H1 (cell line): ENCODE measurements at regions not wholly inside any gene's neighbourhood (a gene's known extent, or its start where the extent isn't known, plus 50 kb on each side); places are given as distances from the start of the nearest gene placed in this dataset.

Source experiments
- CTCF ChIA-PET: fragments of 300-600 bp; sonication (Branson Sonifier 250); formaldehyde crosslinking; loops from one replicate; lab custom pipeline; 2021; ENCODE audit not compliant: partially characterized antibody; lab: Charles Lee
- POLR2A ChIA-PET: fragments of 300-600 bp; sonication (Branson Sonifier 250); formaldehyde crosslinking; loops from one replicate; lab custom pipeline; 2021; ENCODE audit warnings: inconsistent platforms; ENCODE audit not compliant: partially characterized antibody; lab: Charles Lee
- DNase-seq, 2 experiments: peaks; one replicate each; pipeline versions ENCODE4 v3.0.0 to v3.0.0-alpha.2; 2010 to 2022; ENCODE audit warnings: low spot score in 2 of 2, low read depth in 1 of 2, mixed read lengths in 1 of 2
- FAIRE-seq: peaks from 2 replicates; lab custom pipeline; 2011; peaks lifted over from hg19 to GRCh38; lab: Jason Lieb, UNC
- H2AFZ ChIP-seq: 2 replicates; pipeline ENCODE4 v1.8.1; 2012; ENCODE audit warnings: low read length, inconsistent platforms
- H2AK5ac ChIP-seq: 2 replicates; pipeline ENCODE4 v1.6.1; 2013; ENCODE audit warnings: low read depth, low read length
- H2BK120ac ChIP-seq: replicated peaks from 2 replicates; pipeline ENCODE3; 2013; ENCODE audit warnings: low read depth, low read length, inconsistent platforms
- H2BK12ac ChIP-seq: 2 replicates; pipeline ENCODE4 v1.6.1; 2013; ENCODE audit warnings: low read depth, low read length
- H2BK15ac ChIP-seq: 2 replicates; pipeline ENCODE4 v1.6.1; 2013; ENCODE audit warnings: low read length
- H2BK20ac ChIP-seq: 2 replicates; pipeline ENCODE4 v1.6.1; 2013; ENCODE audit warnings: low read length
- H2BK5ac ChIP-seq: 2 replicates; pipeline ENCODE4 v1.6.1; 2013; ENCODE audit warnings: low read depth, low read length
- H3K14ac ChIP-seq: 2 replicates; pipeline ENCODE4 v1.6.1; 2013; ENCODE audit warnings: inconsistent platforms; ENCODE audit not compliant: insufficient read length
- H3K18ac ChIP-seq: 2 replicates; pipeline ENCODE4 v1.6.1; 2013; ENCODE audit warnings: low read length; ENCODE audit errors: extremely low read depth
- H3K23ac ChIP-seq: 2 replicates; pipeline ENCODE4 v1.6.1; 2013; ENCODE audit warnings: inconsistent platforms; ENCODE audit not compliant: insufficient read length
- H3K23me2 ChIP-seq: 2 replicates; pipeline ENCODE4 v1.6.1; 2013; ENCODE audit warnings: low read depth, low read length
- H3K27ac ChIP-seq: 2 replicates; pipeline ENCODE4 v1.6.1; 2011; ENCODE audit warnings: low read depth, low read length, inconsistent platforms
- H3K27me3 ChIP-seq, 4 experiments: replicated peaks in 1 of 4; 1 replicate in 1 of 4; 2 replicates in 3 of 4; pipeline versions ENCODE4 v1.6.1 to v1.8.1; 2011 to 2013; ENCODE audit warnings: low read length in 3 of 4, mild to moderate bottlenecking in 3 of 4, inconsistent platforms in 2 of 4, mixed read lengths in 2 of 4, moderate library complexity in 1 of 4; ENCODE audit not compliant: control insufficient read depth in 3 of 4, insufficient read depth in 3 of 4; ENCODE audit errors: extremely low read depth in 1 of 4
- H3K36me3 ChIP-seq, 4 experiments: 2 replicates each; pipeline versions ENCODE4 v1.6.1 to v1.8.1; 2011 to 2013; ENCODE audit warnings: mild to moderate bottlenecking in 4 of 4, low read length in 3 of 4, moderate library complexity in 2 of 4, control low read depth in 1 of 4, inconsistent platforms in 1 of 4; ENCODE audit not compliant: insufficient read depth in 4 of 4, control insufficient read depth in 2 of 4
- H3K4ac ChIP-seq: replicated peaks from 2 replicates; pipeline ENCODE3; 2013; ENCODE audit warnings: low read length, low read depth, mixed read lengths, inconsistent platforms; ENCODE audit not compliant: insufficient read length
- H3K4me1 ChIP-seq, 4 experiments: replicated peaks in 1 of 4; 1 replicate in 1 of 4; 2 replicates in 3 of 4; pipeline versions ENCODE4 v1.6.1 to v1.8.1; 2011 to 2013; ENCODE audit warnings: low read length in 3 of 4, inconsistent platforms in 2 of 4, mixed read lengths in 1 of 4; ENCODE audit not compliant: insufficient read depth in 4 of 4, control insufficient read depth in 3 of 4
- H3K4me2 ChIP-seq, 2 experiments: 2 replicates each; pipeline versions ENCODE4 v1.6.1 to v1.8.1; 2011 to 2013; ENCODE audit warnings: low read depth in 2 of 2, low read length in 2 of 2, control low read depth in 1 of 2, inconsistent platforms in 1 of 2, mild to moderate bottlenecking in 1 of 2; ENCODE audit not compliant: insufficient read depth in 1 of 2
- H3K4me3 ChIP-seq, 4 experiments: fragments of 200-600, 300-600 bp in 1 of 4; sonication (generic), shearing (Covaris generic), sonication (Bioruptor Twin) in 1 of 4; 2 replicates each; pipeline versions ENCODE4 v1.5.1 to v1.8.1; 2011 to 2016; ENCODE audit warnings: low read length in 4 of 4, low read depth in 3 of 4, control low read depth in 2 of 4, inconsistent platforms in 2 of 4, mild to moderate bottlenecking in 2 of 4, mixed read lengths in 1 of 4, moderate library complexity in 1 of 4; ENCODE audit not compliant: insufficient read depth in 2 of 4; ENCODE audit errors: extremely low read depth in 1 of 4
- H3K56ac ChIP-seq: replicated peaks from 2 replicates; pipeline ENCODE3; 2013; ENCODE audit warnings: low read depth, mild to moderate bottlenecking, mixed read lengths, low read length, inconsistent platforms; ENCODE audit not compliant: insufficient read length
- H3K79me1 ChIP-seq: 2 replicates; pipeline ENCODE4 v1.6.1; 2013; ENCODE audit warnings: low read depth, low read length, control low read depth
- H3K79me2 ChIP-seq, 2 experiments: 2 replicates each; pipeline versions ENCODE4 v1.6.1 to v1.8.1; 2012 to 2013; ENCODE audit warnings: low read length in 2 of 2, mild to moderate bottlenecking in 2 of 2, inconsistent platforms in 1 of 2; ENCODE audit not compliant: insufficient read depth in 2 of 2, control insufficient read depth in 1 of 2
- H3K9ac ChIP-seq, 4 experiments: replicated peaks in 1 of 4; 1 replicate in 1 of 4; 2 replicates in 3 of 4; pipeline versions ENCODE4 v1.6.1 to v1.8.1; 2011 to 2013; ENCODE audit warnings: low read depth in 3 of 4, low read length in 3 of 4, control low read depth in 2 of 4, mild to moderate bottlenecking in 2 of 4, moderate library complexity in 2 of 4, inconsistent platforms in 1 of 4; ENCODE audit errors: extremely low read depth in 1 of 4
- H3K9me3 ChIP-seq, 2 experiments: 2 replicates each; pipeline versions ENCODE4 v1.6.1 to v1.8.1; 2012 to 2013; ENCODE audit warnings: mild to moderate bottlenecking in 2 of 2, moderate library complexity in 2 of 2, control low read depth in 1 of 2, inconsistent platforms in 1 of 2, low read depth in 1 of 2, low read length in 1 of 2, mixed read lengths in 1 of 2; ENCODE audit not compliant: insufficient read depth in 2 of 2
- H4K20me1 ChIP-seq, 2 experiments: replicated peaks in 1 of 2; 2 replicates each; pipeline versions ENCODE3 to v1.8.1; 2011 to 2013; ENCODE audit warnings: inconsistent platforms in 2 of 2, low read length in 2 of 2, mild to moderate bottlenecking in 1 of 2; ENCODE audit not compliant: insufficient read depth in 2 of 2, control insufficient read depth in 1 of 2
- H4K5ac ChIP-seq: 2 replicates; pipeline ENCODE4 v1.6.1; 2013; ENCODE audit warnings: low read length, low read depth, mixed read lengths, inconsistent platforms; ENCODE audit not compliant: insufficient read length
- H4K8ac ChIP-seq: 2 replicates; pipeline ENCODE4 v1.8.0; 2013; ENCODE audit warnings: mild to moderate bottlenecking, moderate library complexity, low read length, inconsistent platforms; ENCODE audit not compliant: insufficient read depth; ENCODE audit errors: extremely low read depth
- H4K91ac ChIP-seq: replicated peaks from 2 replicates; pipeline ENCODE3; 2013; ENCODE audit warnings: low read length, mixed read lengths, inconsistent platforms; ENCODE audit not compliant: insufficient read length
- ASH2L ChIP-seq: fragments of 200-600, 300-600 bp; sonication (generic); IDR thresholded peaks from one replicate; pipeline ENCODE4 v1.7.1; 2017; ENCODE audit warnings: low read length
- BACH1 ChIP-seq: IDR thresholded peaks from 2 replicates; pipeline ENCODE4 v1.6.1; 2012; ENCODE audit warnings: low read length, improper control_type of control experiment
- GTF2F1 ChIP-seq: IDR thresholded peaks from 2 replicates; pipeline ENCODE4 v1.6.1; 2012; ENCODE audit warnings: low read depth, low read length, improper control_type of control experiment, borderline replicate concordance
- KDM5A ChIP-seq: fragments of 200-600 bp; IDR thresholded peaks from 2 replicates; pipeline ENCODE4 v1.7.1; 2012; ENCODE audit warnings: mild to moderate bottlenecking, low read length, inconsistent platforms, mixed read lengths
- NANOG ChIP-seq: IDR thresholded peaks from 2 replicates; pipeline ENCODE4 v1.6.1; 2011; ENCODE audit warnings: low read length, low read depth, mild to moderate bottlenecking, inconsistent platforms; ENCODE audit not compliant: insufficient read depth, poor library complexity, severe bottlenecking
- NRF1 ChIP-seq: IDR thresholded peaks from 2 replicates; pipeline ENCODE4 v1.6.1; 2011; ENCODE audit warnings: mild to moderate bottlenecking, low read depth, low read length, improper control_type of control experiment
- PHF8 ChIP-seq: fragments of 200-600 bp; sonication (generic); conservative IDR thresholded peaks from 2 replicates; pipeline ENCODE4 v1.7.1; 2012; ENCODE audit warnings: low read depth, mild to moderate bottlenecking, inconsistent platforms, low read length, moderate library complexity
- SRF ChIP-seq: IDR thresholded peaks from 2 replicates; pipeline ENCODE4 v1.6.1; 2011; ENCODE audit warnings: mild to moderate bottlenecking, low read depth, low read length, moderate library complexity
- SUZ12 ChIP-seq: fragments of 200-600 bp; sonication (generic); IDR thresholded peaks from 2 replicates; pipeline ENCODE4 v1.6.1; 2012; ENCODE audit warnings: mild to moderate bottlenecking, inconsistent platforms, low read length, moderate library complexity, mixed read lengths
- TAF1 ChIP-seq: IDR thresholded peaks from 2 replicates; pipeline ENCODE4 v1.6.1; 2011; ENCODE audit warnings: mild to moderate bottlenecking, low read depth, low read length
- TAF7 ChIP-seq: optimal IDR thresholded peaks from 2 replicates; pipeline ENCODE3; 2011; ENCODE audit warnings: low read depth, mild to moderate bottlenecking, inconsistent platforms, low read length, moderate library complexity, borderline replicate concordance
- WGBS, 2 experiments: shearing (Covaris generic) in 1 of 2; methylation state at CpG; one replicate each; pipeline versions ENCODE4 v1.1.6 to v1.1.7; 2013 to 2015; ENCODE audit warnings: low lambda C conversion rate in 2 of 2, mixed read lengths in 2 of 2, inconsistent platforms in 1 of 2, low coverage in 1 of 2, missing lambda C conversion rate in 1 of 2; ENCODE audit not compliant: insufficient replicate concordance in 2 of 2, insufficient coverage in 1 of 2, insufficient read length in 1 of 2; ENCODE audit errors: extremely low coverage in 1 of 2, missing lambda C conversion rate in 1 of 2; 5-methylcytosine and 5-hydroxymethylcytosine counted together
- TF ChIP-seq, protein P1 (sequence below), 3 experiments: IDR thresholded peaks; 1 replicate in 2 of 3; 2 replicates in 1 of 3; pipeline versions ENCODE4 v1.5.1 to v1.6.1; 2011; ENCODE audit warnings: low read length in 3 of 3, mild to moderate bottlenecking in 3 of 3, inconsistent platforms in 2 of 3, low read depth in 1 of 3, moderate library complexity in 1 of 3; ENCODE audit not compliant: insufficient read depth in 1 of 3; ENCODE audit errors: control extremely low read depth in 1 of 3

DNA sequence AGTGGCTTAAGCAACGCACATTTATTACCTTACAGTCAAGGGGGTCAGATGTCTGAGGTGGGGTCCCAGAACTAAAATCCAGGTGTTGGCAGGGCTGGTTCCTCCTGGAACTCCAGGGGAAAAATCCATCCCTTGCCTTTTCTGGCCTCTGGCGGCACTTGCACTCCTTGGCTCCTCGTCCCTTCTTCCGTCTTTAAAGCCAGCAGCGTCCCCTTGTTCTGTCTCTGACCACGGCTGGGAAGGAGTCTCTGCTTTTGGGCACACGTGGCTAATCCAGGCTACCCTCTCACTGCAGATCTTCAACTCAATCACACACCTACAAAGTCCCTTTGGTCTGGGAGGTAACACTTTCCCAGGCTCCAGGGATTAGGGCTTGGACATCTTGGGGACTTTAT lies 73.5 kb upstream of the WNT7B start:
- H2BK15ac ChIP-seq: no peak overlapping the region
- no peak overlapping the region for H3K23ac ChIP-seq
- H3K23me2 ChIP-seq: no peaks in the 10 kb centered on the region
- no peak overlapping the region for H3K4ac ChIP-seq
- H2BK12ac ChIP-seq: no peak overlapping the region
- H3K36me3 ChIP-seq: no peaks in the 10 kb centered on the region
- no peaks in the 10 kb centered on the region for H4K20me1 ChIP-seq
- no peak overlapping the region for H3K56ac ChIP-seq
- H3K27me3 ChIP-seq: peaks cover 6 to 13% (median 10%) of the 10 kb centered on the region in 4 experiments; a peak in 6 of 7 replicates
- ChIA-PET POLR2A (no interaction called here), CTCF (interaction anchor here (0.7 to 3.7 kb wide), 5 partner anchors 19 to 65 kb away, joined by 3 to 14 read pairs (median 6); no protein-coding TSS in a partner anchor)
- no peak overlapping the region for H2BK120ac ChIP-seq
- H3K4me1 ChIP-seq: peaks cover 0 to 8% (median 2%) of the 10 kb centered on the region in 4 experiments; a peak in 5 of 7 replicates
- no peak overlapping the region for H3K4me2 ChIP-seq
- no peaks in the 10 kb centered on the region for H3K79me2 ChIP-seq
- H3K4me3 ChIP-seq: no peak overlapping the region
- no peak overlapping the region for H2BK5ac ChIP-seq
- 75% methylated on average over 7 of the region's 7 CpGs; no CpG with 5 or more reads in 1 of the 2 experiments for WGBS, 2 experiments
- H2AFZ ChIP-seq: no peak overlapping the region
- H3K18ac ChIP-seq: no peak overlapping the region
- no peak for FAIRE-seq
- H4K91ac ChIP-seq: no peak overlapping the region
- H3K9me3 ChIP-seq: no peaks in the 10 kb centered on the region
- no peak overlapping the region for H3K9ac ChIP-seq
- no peaks in the 10 kb centered on the region for H3K79me1 ChIP-seq
- no peak overlapping the region for H3K27ac ChIP-seq
- H4K8ac ChIP-seq: no peak overlapping the region
- H2AK5ac ChIP-seq: no peak overlapping the region
- no peak overlapping the region for H4K5ac ChIP-seq
- no peak overlapping the region for H3K14ac ChIP-seq
- no peak for DNase-seq
- no peak overlapping the region for H2BK20ac ChIP-seq
- TF ChIP-seq, protein P1, sequence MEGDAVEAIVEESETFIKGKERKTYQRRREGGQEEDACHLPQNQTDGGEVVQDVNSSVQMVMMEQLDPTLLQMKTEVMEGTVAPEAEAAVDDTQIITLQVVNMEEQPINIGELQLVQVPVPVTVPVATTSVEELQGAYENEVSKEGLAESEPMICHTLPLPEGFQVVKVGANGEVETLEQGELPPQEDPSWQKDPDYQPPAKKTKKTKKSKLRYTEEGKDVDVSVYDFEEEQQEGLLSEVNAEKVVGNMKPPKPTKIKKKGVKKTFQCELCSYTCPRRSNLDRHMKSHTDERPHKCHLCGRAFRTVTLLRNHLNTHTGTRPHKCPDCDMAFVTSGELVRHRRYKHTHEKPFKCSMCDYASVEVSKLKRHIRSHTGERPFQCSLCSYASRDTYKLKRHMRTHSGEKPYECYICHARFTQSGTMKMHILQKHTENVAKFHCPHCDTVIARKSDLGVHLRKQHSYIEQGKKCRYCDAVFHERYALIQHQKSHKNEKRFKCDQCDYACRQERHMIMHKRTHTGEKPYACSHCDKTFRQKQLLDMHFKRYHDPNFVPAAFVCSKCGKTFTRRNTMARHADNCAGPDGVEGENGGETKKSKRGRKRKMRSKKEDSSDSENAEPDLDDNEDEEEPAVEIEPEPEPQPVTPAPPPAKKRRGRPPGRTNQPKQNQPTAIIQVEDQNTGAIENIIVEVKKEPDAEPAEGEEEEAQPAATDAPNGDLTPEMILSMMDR (IDR thresholded peaks at IDR 0.05; ENCODE audit: control extremely low read depth in 1 of 3, insufficient read depth in 1 of 3, low read depth in 1 of 3, low read length in 3 of 3): no peak
- TF ChIP-seq ASH2L: no peak
- no peak for TF ChIP-seq PHF8
- TF ChIP-seq SUZ12: no peak
- TF ChIP-seq NANOG: no peak
- TF ChIP-seq BACH1: no peak
- no peak for TF ChIP-seq TAF1
- TF ChIP-seq SRF: no peak
- TF ChIP-seq TAF7: no peak
- TF ChIP-seq NRF1: no peak
- TF ChIP-seq GTF2F1: no peak
- no peak for TF ChIP-seq KDM5A
